Mesodermal cell (in vitro differentiated cells): ENCODE measurements at regions not wholly inside any gene's neighbourhood (a gene's known extent, or its start where the extent isn't known, plus 50 kb on each side); places are given as distances from the start of the nearest gene placed in this dataset.

Experiments
- H3K27ac ChIP-seq: 2 replicates; pipeline ENCODE4 v1.7.0; 2013; ENCODE audit warnings: mild to moderate bottlenecking, low read depth, low read length, moderate library complexity; ENCODE audit not compliant: severe bottlenecking
- H3K36me3 ChIP-seq: 2 replicates; pipeline ENCODE4 v1.7.1; 2013; ENCODE audit warnings: mild to moderate bottlenecking, low read length, moderate library complexity; ENCODE audit not compliant: control insufficient read depth, insufficient read depth
- H3K4me1 ChIP-seq: one replicate; pipeline ENCODE4 v1.7.1; 2013; ENCODE audit warnings: mild to moderate bottlenecking, low read length; ENCODE audit not compliant: insufficient read depth, control insufficient read depth, poor library complexity, severe bottlenecking
- H3K4me3 ChIP-seq: 2 replicates; pipeline ENCODE4 v1.7.0; 2013; ENCODE audit warnings: low read length, control low read depth, mild to moderate bottlenecking; ENCODE audit not compliant: insufficient read depth, poor library complexity, severe bottlenecking; ENCODE audit errors: extremely low read depth
- H3K9me3 ChIP-seq: 2 replicates; pipeline ENCODE4 v1.7.1; 2013; ENCODE audit warnings: mild to moderate bottlenecking, low read length, moderate library complexity; ENCODE audit not compliant: control insufficient read depth
- WGBS, 2 experiments: methylation state at CpG; one replicate each; pipeline ENCODE4 v1.1.5; 2013; ENCODE audit warnings: missing lambda C conversion rate in 2 of 2; ENCODE audit not compliant: insufficient coverage in 2 of 2; 5-methylcytosine and 5-hydroxymethylcytosine counted together

DNA sequence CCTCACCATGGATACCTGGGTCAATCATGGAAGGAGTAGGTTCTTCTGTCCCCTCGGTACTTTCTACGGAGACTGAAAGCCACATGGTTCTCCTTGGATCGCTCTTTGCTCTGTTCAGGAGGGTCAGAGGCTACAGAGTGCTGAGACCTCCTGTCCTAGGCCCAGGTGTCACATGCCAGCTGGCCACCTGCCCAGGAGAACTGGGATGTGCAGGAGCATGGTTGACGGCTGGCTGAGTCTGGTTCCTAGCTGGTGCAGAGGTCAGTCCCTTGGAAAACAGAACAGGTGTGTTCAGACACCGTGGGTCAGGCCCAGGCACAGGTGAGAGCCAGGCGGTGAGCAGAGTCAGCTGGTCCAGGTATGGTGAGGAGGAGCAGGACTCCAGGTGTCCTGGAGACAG, 416.3 kb downstream of the IRX1 start:
- Histone ChIP-seq H3K4me1 (no peaks in the 10 kb centered on the region), H3K9me3 (no peaks in the 10 kb centered on the region), H3K36me3 (no peaks in the 10 kb centered on the region), H3K4me3 (no peak overlapping the region), H3K27ac (no peak overlapping the region)
- 94 to 95% methylated on average over 6 of the region's 6 CpGs for WGBS, 2 experiments

- H3K9me3 ChIP-seq, result no peaks in the 10 kb centered on the region
- H3K4me3 ChIP-seq, result no peak overlapping the region
- no peaks in the 10 kb centered on the region for H3K4me1 ChIP-seq
- no peaks in the 10 kb centered on the region for H3K36me3 ChIP-seq
- WGBS, 2 experiments, result 86% methylated on average over 11 to 16 of the region's 20 CpGs
- H3K27ac ChIP-seq, result no peak overlapping the region
These were observed 417.7 kb downstream of the IRX1 start for GRCh38 chr5:4013106-4013898.

- H3K27ac ChIP-seq, result no peak overlapping the region
- H3K4me1 ChIP-seq, result peaks cover 2% of the 10 kb centered on the region
- H3K4me3 ChIP-seq, result no peak overlapping the region
- H3K9me3 ChIP-seq, result no peaks in the 10 kb centered on the region
- WGBS, 2 experiments, result 79 to 88% methylated on average over 2 to 3 of the region's 4 CpGs
- H3K36me3 ChIP-seq, result no peaks in the 10 kb centered on the region
These were observed 420.1 kb downstream of the IRX1 start for GRCh38 chr5:4015709-4016108.

- Histone ChIP-seq H3K4me1 (peaks cover 2% of the 10 kb centered on the region), H3K27ac (no peak overlapping the region), H3K9me3 (no peaks in the 10 kb centered on the region), H3K36me3 (no peaks in the 10 kb centered on the region), H3K4me3 (no peak overlapping the region)
- WGBS, 2 experiments, result 100% methylated on average over 1 of the region's 5 CpGs
These were observed 421.6 kb downstream of the IRX1 start for GRCh38 chr5:4017076-4017803.

- no peak overlapping the region for H3K4me3 ChIP-seq
- peaks cover 2% of the 10 kb centered on the region for H3K4me1 ChIP-seq
- H3K27ac ChIP-seq, result no peak overlapping the region
- H3K9me3 ChIP-seq, result no peaks in the 10 kb centered on the region
- 100% methylated on average over 1 of the region's 2 CpGs; no CpG with 5 or more reads in 1 of the 2 experiments for WGBS, 2 experiments
- H3K36me3 ChIP-seq, result no peaks in the 10 kb centered on the region
These were observed 422.4 kb downstream of the IRX1 start for GRCh38 chr5:4018007-4018406.

GRCh38 chr5:4019009-4019769, 423.6 kb downstream of the IRX1 start:
- Histone ChIP-seq H3K9me3 (no peaks in the 10 kb centered on the region), H3K4me3 (no peak overlapping the region), H3K36me3 (no peaks in the 10 kb centered on the region), H3K27ac (no peak overlapping the region), H3K4me1 (peaks cover 2% of the 10 kb centered on the region)
- 92 to 94% methylated on average over 8 of the region's 9 CpGs for WGBS, 2 experiments

- H3K36me3 ChIP-seq, result no peaks in the 10 kb centered on the region
- 74 to 90% methylated on average over 6 of the region's 6 CpGs for WGBS, 2 experiments
- H3K9me3 ChIP-seq, result no peaks in the 10 kb centered on the region
- H3K4me3 ChIP-seq, result no peak overlapping the region
- H3K4me1 ChIP-seq, result peaks cover 2% of the 10 kb centered on the region
- no peak overlapping the region for H3K27ac ChIP-seq
These were observed 424.2 kb downstream of the IRX1 start for GRCh38 chr5:4019841-4020240.

- H3K36me3 ChIP-seq, result no peaks in the 10 kb centered on the region
- H3K27ac ChIP-seq, result no peak overlapping the region
- H3K9me3 ChIP-seq, result no peaks in the 10 kb centered on the region
- H3K4me3 ChIP-seq, result no peak overlapping the region
- WGBS, 2 experiments, result 76% methylated on average over 3 of the region's 3 CpGs; no CpG with 5 or more reads in 1 of the 2 experiments
- H3K4me1 ChIP-seq, result peaks cover 2% of the 10 kb centered on the region
These were observed 424.8 kb downstream of the IRX1 start for GRCh38 chr5:4020400-4020799.

DNA sequence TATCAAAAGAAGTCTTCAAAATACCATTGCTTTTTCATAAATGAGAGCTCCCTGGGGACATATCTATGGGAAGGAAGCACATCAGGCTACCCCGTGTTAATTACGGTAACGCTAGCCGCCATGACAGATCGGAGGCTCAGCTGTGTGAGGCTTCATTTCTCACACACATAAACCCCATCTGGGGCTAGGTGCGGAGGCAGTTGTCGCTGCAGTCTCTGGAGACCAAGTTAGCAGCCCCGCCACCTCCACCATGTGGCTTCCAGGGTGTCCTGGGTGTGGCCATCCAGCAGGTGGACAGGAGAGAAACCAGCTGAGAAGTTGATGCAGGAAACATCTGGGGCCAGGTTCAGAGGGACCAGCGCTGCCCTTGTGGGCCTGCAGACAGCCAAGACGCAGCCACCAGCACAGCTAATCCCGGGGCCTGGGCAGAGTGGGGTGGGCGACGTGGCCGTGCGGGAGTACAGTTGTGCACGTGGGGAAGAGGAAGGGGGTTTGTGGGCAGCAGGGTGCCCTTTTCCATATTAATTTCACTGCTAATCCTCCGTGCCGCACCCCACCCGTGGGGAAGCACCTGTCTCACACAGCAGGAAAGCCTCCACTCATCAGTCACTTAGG, 426.5 kb downstream of the IRX1 start:
- 90 to 92% methylated on average over 12 to 15 of the region's 19 CpGs for WGBS, 2 experiments
- H3K27ac ChIP-seq, result no peak overlapping the region
- peaks cover 2% of the 10 kb centered on the region for H3K4me1 ChIP-seq
- no peaks in the 10 kb centered on the region for H3K9me3 ChIP-seq
- H3K4me3 ChIP-seq, result no peak overlapping the region
- H3K36me3 ChIP-seq, result no peaks in the 10 kb centered on the region

- 85 to 91% methylated on average over 20 of the region's 23 CpGs for WGBS, 2 experiments
- Histone ChIP-seq H3K36me3 (no peaks in the 10 kb centered on the region), H3K4me1 (peaks cover 2% of the 10 kb centered on the region), H3K27ac (no peak overlapping the region), H3K4me3 (no peak overlapping the region), H3K9me3 (no peaks in the 10 kb centered on the region)
These were observed 427.6 kb downstream of the IRX1 start for GRCh38 chr5:4023091-4023752.
